ENCODE measurements at regions not wholly inside any gene's neighbourhood (a gene's known extent, or its start where the extent isn't known, plus 50 kb on each side); places are given as distances from the start of the nearest gene placed in this dataset.

DNA sequence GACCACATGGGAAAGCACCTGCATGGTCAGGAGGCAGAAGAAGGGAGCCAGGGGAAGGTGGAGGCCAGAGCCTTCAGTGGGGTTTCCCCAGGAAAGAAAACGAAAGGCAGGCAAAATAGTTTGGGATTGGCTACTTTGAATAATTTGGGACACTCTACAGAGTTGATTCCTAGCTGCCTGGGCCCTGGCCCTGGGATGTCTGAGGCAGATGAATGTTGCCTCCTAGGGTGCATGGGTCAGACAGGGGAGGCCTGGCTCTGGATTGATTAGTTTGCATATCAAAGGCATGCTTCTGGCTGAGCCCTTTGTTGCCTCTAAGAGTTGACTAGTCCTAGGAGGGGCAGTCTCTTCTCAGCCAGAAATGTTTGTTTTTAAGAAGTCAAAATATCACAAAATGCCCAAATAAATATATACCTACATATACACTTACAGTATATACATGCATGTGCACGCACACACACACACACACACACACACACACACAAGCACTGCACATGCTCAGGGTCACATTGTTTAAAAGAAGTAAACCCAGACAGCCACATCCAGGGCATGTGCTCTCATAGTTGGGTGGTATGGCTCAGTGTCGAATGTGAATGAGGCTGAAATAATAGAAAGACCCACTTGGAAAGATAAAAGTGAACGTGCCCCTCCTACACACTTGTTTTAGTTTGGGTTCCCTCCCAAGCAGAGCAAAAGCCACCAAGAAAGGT lies 184.2 kb downstream of the GPAM start:
- DNase-seq = no peak
- Mint-ChIP-seq H3K4me3 (no peak overlapping the region), H3K27ac (no peak overlapping the region), H3K9me3 (peaks cover 0 to 5% of the 10 kb centered on the region in 2 donors), H3K27me3 (ENCODE audit: low read depth in 2 of 2) (no peaks in the 10 kb centered on the region), H3K4me1 (no peaks in the 10 kb centered on the region), H3K36me3 (no peaks in the 10 kb centered on the region)
- intact Hi-C loops (cut with micrococcal nuclease) = no loop called here
- Histone ChIP-seq H3K36me3 (ENCODE audit: control insufficient read depth, insufficient read depth, low read length) (no peaks in the 10 kb centered on the region), H3K4me1 (ENCODE audit: control insufficient read depth, insufficient read depth, low read length) (no peaks in the 10 kb centered on the region), H3K27ac (ENCODE audit: low read length) (no peak overlapping the region), H3K4me3 (ENCODE audit: low read length) (no peak overlapping the region), H3K27me3 (ENCODE audit: control insufficient read depth, insufficient read depth, low read length) (no peaks in the 10 kb centered on the region), H3K9me3 (ENCODE audit: control insufficient read depth, insufficient read depth, low read length) (no peaks in the 10 kb centered on the region)
- 72% methylated on average over 4 of the region's 4 CpGs for WGBS (ENCODE audit: insufficient coverage)
- ATAC-seq = peak in 1 of 3 donors; percentile 17
- TF ChIP-seq, protein P1, sequence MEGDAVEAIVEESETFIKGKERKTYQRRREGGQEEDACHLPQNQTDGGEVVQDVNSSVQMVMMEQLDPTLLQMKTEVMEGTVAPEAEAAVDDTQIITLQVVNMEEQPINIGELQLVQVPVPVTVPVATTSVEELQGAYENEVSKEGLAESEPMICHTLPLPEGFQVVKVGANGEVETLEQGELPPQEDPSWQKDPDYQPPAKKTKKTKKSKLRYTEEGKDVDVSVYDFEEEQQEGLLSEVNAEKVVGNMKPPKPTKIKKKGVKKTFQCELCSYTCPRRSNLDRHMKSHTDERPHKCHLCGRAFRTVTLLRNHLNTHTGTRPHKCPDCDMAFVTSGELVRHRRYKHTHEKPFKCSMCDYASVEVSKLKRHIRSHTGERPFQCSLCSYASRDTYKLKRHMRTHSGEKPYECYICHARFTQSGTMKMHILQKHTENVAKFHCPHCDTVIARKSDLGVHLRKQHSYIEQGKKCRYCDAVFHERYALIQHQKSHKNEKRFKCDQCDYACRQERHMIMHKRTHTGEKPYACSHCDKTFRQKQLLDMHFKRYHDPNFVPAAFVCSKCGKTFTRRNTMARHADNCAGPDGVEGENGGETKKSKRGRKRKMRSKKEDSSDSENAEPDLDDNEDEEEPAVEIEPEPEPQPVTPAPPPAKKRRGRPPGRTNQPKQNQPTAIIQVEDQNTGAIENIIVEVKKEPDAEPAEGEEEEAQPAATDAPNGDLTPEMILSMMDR (IDR thresholded peaks at IDR 0.05) = no peak

DNA sequence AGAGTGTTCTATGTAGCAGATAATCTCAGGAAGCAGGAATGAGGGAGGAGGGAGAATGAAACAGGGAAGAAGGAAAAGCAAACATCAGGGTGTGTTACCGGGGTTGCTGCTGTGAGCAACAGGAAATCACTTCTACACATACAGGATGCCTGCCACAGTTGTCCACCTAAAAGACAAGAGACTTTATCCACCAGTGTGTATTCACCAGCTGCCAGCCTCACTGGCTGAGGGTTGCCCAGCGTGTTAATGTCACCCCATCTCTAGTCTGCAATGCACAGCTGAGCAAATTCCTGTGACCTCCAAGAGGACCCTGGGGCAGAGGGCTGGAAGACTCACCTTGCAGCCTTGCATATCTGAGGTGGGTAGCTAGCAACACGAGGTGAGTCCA lies 183.7 kb downstream of the GPAM start:
- ATAC-seq (no peak), DNase-seq (no peak)
- Mint-ChIP-seq H3K36me3 (no peaks in the 10 kb centered on the region), H3K4me1 (no peaks in the 10 kb centered on the region), H3K27ac (no peak overlapping the region), H3K4me3 (no peak overlapping the region), H3K27me3 (ENCODE audit: low read depth in 2 of 2) (no peaks in the 10 kb centered on the region), H3K9me3 (peaks cover 0 to 8% of the 10 kb centered on the region in 2 donors)
- Histone ChIP-seq H3K27ac (ENCODE audit: low read length) (no peak overlapping the region), H3K4me1 (ENCODE audit: control insufficient read depth, insufficient read depth, low read length) (no peaks in the 10 kb centered on the region), H3K4me3 (ENCODE audit: low read length) (no peak overlapping the region), H3K9me3 (ENCODE audit: control insufficient read depth, insufficient read depth, low read length) (no peaks in the 10 kb centered on the region), H3K36me3 (ENCODE audit: control insufficient read depth, insufficient read depth, low read length) (no peaks in the 10 kb centered on the region), H3K27me3 (ENCODE audit: control insufficient read depth, insufficient read depth, low read length) (no peaks in the 10 kb centered on the region)
- intact Hi-C loops (cut with micrococcal nuclease) = loop anchor here (10.0 kb wide), 1 partner anchor 55 kb away; no protein-coding TSS in a partner anchor
- TF ChIP-seq, protein P1 (IDR thresholded peaks at IDR 0.05) = no peak
- 37% methylated on average over 3 of the region's 3 CpGs for WGBS (ENCODE audit: insufficient coverage)

DNA sequence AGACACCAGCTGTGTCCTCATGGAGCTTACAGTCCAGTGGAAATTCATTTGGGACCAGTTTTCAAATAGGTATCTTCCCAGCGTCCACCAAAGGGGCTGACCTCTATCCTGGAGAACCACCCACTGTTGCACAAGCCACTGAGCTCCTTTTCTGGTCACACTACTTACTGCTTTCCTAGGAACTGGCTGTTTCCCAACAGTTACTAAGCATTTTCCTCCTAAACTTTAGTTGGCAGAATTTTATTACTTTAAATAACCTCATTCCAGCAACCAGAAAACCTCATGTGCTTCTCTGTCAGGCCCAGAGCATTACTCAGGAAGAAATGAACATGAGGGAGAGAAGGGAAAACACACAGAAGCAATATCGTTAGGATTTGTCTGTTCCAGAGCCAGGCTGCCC lies 183.1 kb downstream of the GPAM start:
- Histone ChIP-seq H3K4me1 (ENCODE audit: control insufficient read depth, insufficient read depth, low read length) (no peaks in the 10 kb centered on the region), H3K27me3 (ENCODE audit: control insufficient read depth, insufficient read depth, low read length) (no peaks in the 10 kb centered on the region), H3K36me3 (ENCODE audit: control insufficient read depth, insufficient read depth, low read length) (no peaks in the 10 kb centered on the region), H3K27ac (ENCODE audit: low read length) (no peak overlapping the region), H3K4me3 (ENCODE audit: low read length) (no peak overlapping the region), H3K9me3 (ENCODE audit: control insufficient read depth, insufficient read depth, low read length) (no peaks in the 10 kb centered on the region)
- intact Hi-C loops (cut with micrococcal nuclease) = loop anchor here (10.0 kb wide), 1 partner anchor 56 kb away; no protein-coding TSS in a partner anchor
- no peaks in the 10 kb centered on the region for H3K4me1 Mint-ChIP-seq
- H3K9me3 Mint-ChIP-seq = peaks cover 0 to 8% of the 10 kb centered on the region in 2 donors
- no peak overlapping the region for H3K4me3 Mint-ChIP-seq
- no peak overlapping the region for H3K27ac Mint-ChIP-seq
- ATAC-seq = no peak
- no peaks in the 10 kb centered on the region for H3K36me3 Mint-ChIP-seq
- no peak for DNase-seq
- no peaks in the 10 kb centered on the region for H3K27me3 Mint-ChIP-seq (ENCODE audit: low read depth in 2 of 2)
- 75% methylated on average over 1 of the region's 2 CpGs for WGBS (ENCODE audit: insufficient coverage)
- TF ChIP-seq, protein P1 (IDR thresholded peaks at IDR 0.05) = no peak

DNA sequence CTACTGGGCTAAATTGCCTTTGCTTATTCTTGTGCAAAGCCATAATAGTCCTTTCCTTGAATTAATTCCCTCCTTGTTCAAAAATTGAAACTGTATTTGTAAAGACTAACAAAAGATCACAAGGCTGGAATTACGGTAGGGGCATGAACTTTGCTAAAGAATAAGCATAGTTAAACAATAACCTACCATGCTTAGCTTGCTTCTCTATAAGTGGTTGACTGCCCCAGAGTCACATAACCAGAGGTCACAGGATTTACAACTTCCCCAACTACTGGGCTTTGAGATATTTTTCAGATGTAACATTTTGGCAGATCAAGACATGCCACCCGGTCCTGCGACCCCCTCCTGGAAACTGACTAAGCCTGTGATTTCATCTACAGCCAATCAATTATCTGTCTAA lies 181.4 kb downstream of the GPAM start:
- TF ChIP-seq, protein P1 (IDR thresholded peaks at IDR 0.05) = no peak
- intact Hi-C loops (cut with micrococcal nuclease) = loop anchor here (10.0 kb wide), 1 partner anchor 57 kb away; no protein-coding TSS in a partner anchor
- H3K27me3 ChIP-seq (ENCODE audit: control insufficient read depth, insufficient read depth, low read length) = no peaks in the 10 kb centered on the region
- no peaks in the 10 kb centered on the region for H3K4me1 ChIP-seq (ENCODE audit: control insufficient read depth, insufficient read depth, low read length)
- no peak for ATAC-seq
- Mint-ChIP-seq H3K4me1 (no peaks in the 10 kb centered on the region), H3K27ac (no peak overlapping the region), H3K9me3 (peaks cover 0 to 10% of the 10 kb centered on the region in 2 donors), H3K27me3 (ENCODE audit: low read depth in 2 of 2) (no peaks in the 10 kb centered on the region), H3K36me3 (no peaks in the 10 kb centered on the region), H3K4me3 (no peak overlapping the region)
- no peak for DNase-seq
- no peaks in the 10 kb centered on the region for H3K36me3 ChIP-seq (ENCODE audit: control insufficient read depth, insufficient read depth, low read length)
- no peak overlapping the region for H3K27ac ChIP-seq (ENCODE audit: low read length)
- H3K9me3 ChIP-seq (ENCODE audit: control insufficient read depth, insufficient read depth, low read length) = no peaks in the 10 kb centered on the region
- no peak overlapping the region for H3K4me3 ChIP-seq (ENCODE audit: low read length)
- WGBS (ENCODE audit: insufficient coverage) = 75% methylated on average over 3 of the region's 3 CpGs
